Lower leg skin (tissue), 3 donors: ENCODE measurements at regions not wholly inside any gene's neighbourhood (a gene's known extent, or its start where the extent isn't known, plus 50 kb on each side); places are given as distances from the start of the nearest gene placed in this dataset.

ENCODE experiments used
- POLR2A ChIP-seq, 2 donors: fragments of 450-650 bp; IDR thresholded peaks; one replicate each; pipeline ENCODE4 v1.6.1; 2016 to 2017; ENCODE audit warnings: antibody characterized with exemption in 2 of 2, mild to moderate bottlenecking in 1 of 2, moderate library complexity in 1 of 2
- TF ChIP-seq, protein P1 (sequence below), 3 donors: fragments of 450-650 bp; IDR thresholded peaks; one replicate each; pipeline ENCODE4 v1.5.1; 2016; ENCODE audit warnings: antibody characterized with exemption in 3 of 3, mild to moderate bottlenecking in 3 of 3, moderate library complexity in 2 of 3

DNA sequence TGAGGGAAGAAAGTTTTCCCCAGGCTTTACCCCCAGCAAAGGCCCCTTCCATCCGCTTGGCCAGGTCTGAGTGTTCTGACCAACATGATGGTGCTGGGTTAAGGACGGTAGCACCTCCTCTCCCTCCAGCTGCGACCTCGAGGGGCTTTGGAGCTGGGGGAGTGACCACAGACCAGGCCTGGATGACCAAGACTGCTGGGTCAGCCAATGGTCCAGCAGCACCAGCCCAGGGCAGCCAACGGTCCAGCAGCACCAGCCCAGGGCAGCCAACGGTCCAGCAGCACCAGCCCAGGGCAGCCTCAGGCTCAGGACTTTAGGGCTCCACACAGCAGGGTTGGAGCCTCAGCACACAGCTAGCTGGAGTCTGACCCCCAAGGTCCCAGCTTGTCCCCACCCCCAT is 57.2 kb upstream of the CNOT6 start:
- no peak for TF ChIP-seq POLR2A (IDR thresholded peaks at IDR 0.05)
- TF ChIP-seq, protein P1, sequence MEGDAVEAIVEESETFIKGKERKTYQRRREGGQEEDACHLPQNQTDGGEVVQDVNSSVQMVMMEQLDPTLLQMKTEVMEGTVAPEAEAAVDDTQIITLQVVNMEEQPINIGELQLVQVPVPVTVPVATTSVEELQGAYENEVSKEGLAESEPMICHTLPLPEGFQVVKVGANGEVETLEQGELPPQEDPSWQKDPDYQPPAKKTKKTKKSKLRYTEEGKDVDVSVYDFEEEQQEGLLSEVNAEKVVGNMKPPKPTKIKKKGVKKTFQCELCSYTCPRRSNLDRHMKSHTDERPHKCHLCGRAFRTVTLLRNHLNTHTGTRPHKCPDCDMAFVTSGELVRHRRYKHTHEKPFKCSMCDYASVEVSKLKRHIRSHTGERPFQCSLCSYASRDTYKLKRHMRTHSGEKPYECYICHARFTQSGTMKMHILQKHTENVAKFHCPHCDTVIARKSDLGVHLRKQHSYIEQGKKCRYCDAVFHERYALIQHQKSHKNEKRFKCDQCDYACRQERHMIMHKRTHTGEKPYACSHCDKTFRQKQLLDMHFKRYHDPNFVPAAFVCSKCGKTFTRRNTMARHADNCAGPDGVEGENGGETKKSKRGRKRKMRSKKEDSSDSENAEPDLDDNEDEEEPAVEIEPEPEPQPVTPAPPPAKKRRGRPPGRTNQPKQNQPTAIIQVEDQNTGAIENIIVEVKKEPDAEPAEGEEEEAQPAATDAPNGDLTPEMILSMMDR (IDR thresholded peaks at IDR 0.05): no peak
